Activated CD8-positive, alpha-beta memory T cell treated with anti-CD3 and anti-CD28 coated beads for 36 hours (primary cell): ENCODE measurements at regions not wholly inside any gene's neighbourhood (a gene's known extent, or its start where the extent isn't known, plus 50 kb on each side); places are given as distances from the start of the nearest gene placed in this dataset.

Experiments
- CTCF ChIA-PET: fragments of 350-600 bp; sonication (Branson Sonifier 250); formaldehyde crosslinking; loops from one replicate; lab custom pipeline; 2021; ENCODE audit warnings: antibody characterized with exemption; lab: Charles Lee
- POLR2A ChIA-PET: fragments of 350-600 bp; sonication (Branson Sonifier 250); formaldehyde crosslinking; loops from one replicate; lab custom pipeline; 2021; ENCODE audit warnings: antibody characterized with exemption; lab: Charles Lee

DNA sequence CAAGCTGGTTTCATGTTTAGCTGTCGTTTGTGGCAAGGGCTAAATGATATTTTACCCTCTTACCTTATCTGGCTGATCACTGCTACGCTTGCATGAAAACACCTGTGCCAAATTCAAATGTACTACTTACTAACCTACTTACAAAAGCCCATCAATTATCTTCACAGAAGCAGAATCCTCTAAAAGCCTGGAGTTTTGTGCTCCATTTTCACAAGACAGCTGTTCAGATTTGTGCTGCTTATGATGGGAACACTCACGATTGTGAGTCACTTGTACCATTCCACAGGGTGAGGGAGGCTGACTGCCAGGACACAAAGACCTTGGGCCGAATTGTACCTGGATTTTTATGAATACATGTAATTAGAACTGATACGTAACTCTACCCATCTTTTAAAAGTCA, 245.0 kb upstream of the NPY start:
- CTCF ChIA-PET, result no interaction called here

DNA sequence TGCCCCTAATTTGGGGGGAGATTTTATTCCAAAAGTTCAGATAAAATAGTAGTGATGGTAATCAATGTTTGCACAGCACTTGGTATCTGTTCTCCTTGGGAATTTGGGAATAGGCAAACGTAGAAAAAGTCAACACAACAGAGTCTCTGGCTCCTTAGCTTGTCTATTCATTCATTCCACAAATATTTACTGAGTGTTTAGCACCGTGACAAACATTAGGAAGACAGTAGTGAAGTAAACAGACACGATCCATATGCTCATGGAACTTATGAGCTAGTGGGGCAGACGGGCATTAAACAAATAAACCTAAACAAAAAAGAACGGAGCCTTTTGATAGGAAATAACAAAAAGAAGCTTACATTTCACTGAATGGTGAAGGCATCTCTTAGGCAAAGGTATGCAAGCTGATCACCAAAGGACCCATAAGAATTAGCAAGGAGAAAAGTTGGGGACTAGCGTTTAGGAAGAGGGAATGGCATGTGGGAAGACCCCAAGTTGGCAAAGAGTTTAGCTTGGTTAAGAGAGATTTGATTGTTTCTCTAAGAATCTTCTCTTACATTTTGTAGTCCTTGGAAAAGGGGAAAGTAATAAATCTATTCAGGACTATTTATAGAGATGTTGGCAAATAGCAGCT, 243.9 kb upstream of the NPY start:
- CTCF ChIA-PET, result interaction anchor here (1.3 kb wide), 1 partner anchor 86 kb away, joined by 3 read pairs; no protein-coding TSS in a partner anchor

More for the DNA sequence above, 245.0 kb upstream of the NPY start:
- POLR2A ChIA-PET, result no interaction called here

DNA sequence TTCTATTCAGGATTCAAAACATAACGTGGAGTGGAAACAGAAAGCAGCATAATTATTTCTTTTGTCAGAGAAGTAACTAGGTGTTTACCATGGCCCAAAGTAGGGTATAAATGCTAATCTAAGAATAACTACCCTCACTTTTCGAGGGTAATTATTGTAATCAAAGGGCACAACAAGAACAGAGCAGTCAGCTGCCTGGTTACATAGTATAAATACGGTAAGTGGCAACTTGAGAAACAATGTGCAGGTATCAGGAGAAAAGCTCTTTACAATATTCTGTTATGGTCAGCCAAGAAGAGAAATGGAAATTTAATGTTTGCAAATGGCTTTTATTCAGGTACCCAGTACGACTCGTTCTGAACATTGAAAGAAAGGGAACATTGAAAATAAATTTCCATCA, 242.0 kb upstream of the NPY start:
- CTCF ChIA-PET, result no interaction called here

More for the DNA sequence above, 243.9 kb upstream of the NPY start:
- POLR2A ChIA-PET, result no interaction called here

DNA sequence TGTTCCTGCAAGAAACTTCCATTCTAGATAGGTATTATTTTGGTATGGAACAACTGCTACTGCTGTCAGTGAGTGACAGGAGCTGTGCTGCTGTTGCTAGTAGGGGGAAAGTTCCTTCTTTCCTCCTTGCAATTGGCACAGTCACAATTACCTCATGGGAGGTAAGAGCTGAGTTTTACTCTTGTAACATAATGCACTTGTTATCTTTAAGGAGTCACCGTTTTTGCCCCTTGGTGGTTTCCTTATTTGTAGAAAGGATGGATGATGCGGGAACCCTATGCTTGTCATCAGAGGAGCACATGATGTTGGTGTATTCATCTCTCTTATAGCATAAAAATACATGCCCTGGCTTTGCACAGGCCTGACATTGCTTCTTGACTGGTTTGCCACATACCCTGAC, 234.7 kb upstream of the NPY start:
- ChIA-PET CTCF (no interaction called here), POLR2A (no interaction called here)

More for the DNA sequence above, 242.0 kb upstream of the NPY start:
- POLR2A ChIA-PET, result no interaction called here

DNA sequence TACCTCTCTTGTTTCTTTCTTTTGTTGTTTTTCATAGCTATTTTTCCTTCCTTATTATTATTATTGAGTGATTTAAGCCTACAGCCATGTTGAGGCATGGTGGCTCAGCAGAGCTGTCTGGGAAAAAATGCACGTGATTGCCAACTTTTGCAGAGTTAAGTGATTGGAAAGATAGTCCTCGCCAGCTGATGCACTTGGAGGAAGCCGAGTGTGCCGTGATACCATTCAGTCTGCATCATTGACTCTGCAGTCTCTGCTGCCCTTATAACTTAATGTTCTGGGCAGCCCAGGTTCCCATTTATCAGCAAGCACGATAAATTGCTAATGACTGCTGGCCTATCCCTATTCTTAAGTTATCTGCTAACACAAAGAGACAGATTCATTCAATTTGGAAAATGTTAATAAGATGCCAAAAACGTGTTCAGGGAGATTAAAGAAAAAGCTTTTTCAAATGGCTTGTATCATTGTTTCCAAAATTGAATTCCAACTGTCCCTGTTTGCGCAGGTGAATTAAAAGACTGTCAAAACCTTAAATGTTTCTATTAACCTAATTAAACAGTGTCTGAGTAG, 232.9 kb upstream of the NPY start:
- ChIA-PET POLR2A (no interaction called here), CTCF (interaction anchor here (0.6 kb wide), 1 partner anchor 10 kb away, joined by 3 read pairs; no protein-coding TSS in a partner anchor)

DNA sequence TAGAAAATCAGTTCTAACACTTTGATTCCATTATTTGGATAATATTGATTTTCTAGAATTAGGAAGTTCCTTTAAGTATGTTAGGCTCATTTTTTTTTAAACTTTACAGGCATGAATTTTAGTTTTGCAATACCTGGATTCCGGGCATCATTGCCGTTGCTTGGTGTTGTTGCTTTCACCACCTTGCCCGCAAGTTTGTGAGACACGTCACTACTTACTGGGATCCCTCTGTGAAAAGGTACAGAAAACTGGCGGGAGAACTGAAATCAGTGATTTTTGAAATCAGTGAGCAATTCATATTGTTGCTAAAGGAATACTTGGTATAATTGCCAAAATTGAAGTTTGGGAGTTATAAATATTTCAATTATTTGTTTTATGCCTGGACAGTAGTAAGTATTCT, 232.3 kb upstream of the NPY start:
- CTCF ChIA-PET, result no interaction called here
- POLR2A ChIA-PET, result no interaction called here

DNA sequence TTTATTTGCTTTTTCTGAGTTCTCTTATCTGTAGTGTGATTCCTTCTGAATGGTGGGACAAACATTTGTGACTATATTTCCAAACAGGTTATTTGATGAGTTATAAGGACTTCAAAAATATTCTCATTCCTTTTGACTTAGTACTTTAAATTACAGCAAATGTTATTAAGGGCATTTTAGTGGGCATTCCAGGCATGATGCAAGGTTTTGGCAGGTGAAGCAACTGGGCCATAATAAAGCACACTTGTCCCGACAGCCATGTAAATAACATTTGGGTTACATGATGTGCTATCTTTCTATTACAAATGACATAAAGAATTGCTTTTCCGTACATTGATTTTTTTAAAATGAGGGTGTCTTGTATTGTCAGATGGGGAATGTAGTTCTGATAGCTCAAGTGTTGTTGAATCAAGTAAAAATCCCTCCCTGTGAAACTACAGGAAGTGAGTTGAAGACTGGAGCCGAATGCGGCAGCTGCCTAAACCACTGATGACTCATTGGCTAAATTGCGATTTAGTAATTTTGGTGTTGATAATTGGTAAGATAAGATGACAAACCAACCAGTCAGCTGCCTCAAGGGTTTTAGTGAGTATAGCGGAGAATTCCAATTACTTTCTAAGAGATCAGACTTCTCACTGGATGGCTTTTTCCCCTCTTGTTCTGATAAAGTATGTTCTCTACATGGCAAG, 231.3 kb upstream of the NPY start:
- ChIA-PET CTCF (no interaction called here), POLR2A (no interaction called here)

DNA sequence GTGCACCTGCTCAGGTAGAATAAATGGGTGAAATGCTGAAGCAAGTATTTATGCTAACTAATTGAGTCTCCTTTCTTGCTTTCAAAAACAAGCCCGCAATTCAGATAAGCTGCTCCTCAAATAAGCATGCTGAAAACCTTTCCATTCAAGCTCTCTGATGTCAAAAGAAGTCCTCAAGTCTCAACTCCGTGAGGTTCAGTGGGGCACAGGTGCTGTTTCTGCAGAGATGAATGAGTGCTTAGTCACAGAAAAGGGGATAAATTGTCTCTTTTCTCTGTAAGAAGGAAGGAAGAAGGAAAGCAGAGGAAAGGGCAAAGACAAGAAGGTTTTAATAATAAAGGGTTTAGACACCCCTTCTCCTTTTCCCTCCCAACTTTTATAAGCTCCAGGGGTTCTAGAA, 229.8 kb upstream of the NPY start:
- POLR2A ChIA-PET, result no interaction called here

DNA sequence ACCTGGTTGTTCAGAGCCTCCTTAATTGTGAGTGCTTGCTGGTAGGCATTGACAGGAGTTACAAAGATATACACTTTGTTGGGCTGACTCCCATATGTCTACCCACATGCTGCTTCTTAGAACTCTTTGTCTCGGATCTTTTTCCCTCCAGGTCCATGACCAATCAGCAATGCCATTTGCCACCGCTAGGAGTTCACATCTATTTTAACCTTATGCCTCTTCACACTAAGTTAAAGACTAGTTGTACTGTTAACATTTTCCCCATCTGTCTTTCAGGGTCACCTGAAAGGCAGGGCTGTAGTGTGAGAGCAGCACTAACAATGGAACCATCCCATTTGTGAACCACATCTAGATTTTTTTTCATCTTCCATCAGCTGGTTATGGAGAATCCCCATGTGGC, 226.7 kb upstream of the NPY start:
- ChIA-PET CTCF (no interaction called here), POLR2A (no interaction called here)

More for the DNA sequence above, 229.8 kb upstream of the NPY start:
- CTCF ChIA-PET, result no interaction called here

DNA sequence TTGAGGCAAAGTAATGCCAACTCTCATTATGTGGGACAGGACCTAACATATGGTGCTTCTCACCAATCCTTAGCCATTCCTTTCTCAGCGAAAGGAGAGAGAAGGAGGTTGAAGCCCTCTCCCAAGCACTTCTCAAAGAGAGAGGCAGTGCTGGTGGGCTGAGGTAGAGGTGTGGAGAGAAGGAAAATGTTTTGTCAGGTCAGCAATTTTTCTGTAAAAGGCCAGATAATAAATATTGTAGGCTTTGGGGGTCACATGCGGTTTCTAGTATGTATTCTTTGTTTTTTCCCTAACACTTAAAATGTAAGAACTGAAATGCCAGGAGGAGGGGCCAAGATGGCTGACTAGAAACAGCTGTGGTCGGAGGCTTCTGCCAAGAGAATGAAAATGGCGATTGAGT, 225.0 kb upstream of the NPY start:
- ChIA-PET POLR2A (no interaction called here), CTCF (no interaction called here)

DNA sequence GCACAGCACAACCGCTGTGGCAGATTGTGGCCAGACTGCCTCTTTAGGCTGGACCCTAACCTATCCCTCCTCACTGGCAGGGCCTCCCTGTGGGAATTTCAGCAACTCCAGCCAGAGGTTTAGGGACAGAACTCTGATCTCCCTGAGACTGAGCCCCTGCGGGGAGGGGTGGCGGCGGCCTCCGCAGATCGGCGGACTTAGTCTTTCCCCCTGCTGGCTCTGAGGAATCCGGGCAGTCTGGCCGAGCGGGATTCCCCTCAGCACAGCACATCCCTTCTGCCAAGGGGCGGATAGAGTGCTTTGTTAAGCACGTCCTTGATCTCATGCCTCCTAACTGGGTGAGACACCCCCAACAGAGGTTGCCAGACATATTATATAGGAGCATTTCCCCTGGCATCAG, 224.2 kb upstream of the NPY start:
- CTCF ChIA-PET, result no interaction called here
- POLR2A ChIA-PET, result no interaction called here

DNA sequence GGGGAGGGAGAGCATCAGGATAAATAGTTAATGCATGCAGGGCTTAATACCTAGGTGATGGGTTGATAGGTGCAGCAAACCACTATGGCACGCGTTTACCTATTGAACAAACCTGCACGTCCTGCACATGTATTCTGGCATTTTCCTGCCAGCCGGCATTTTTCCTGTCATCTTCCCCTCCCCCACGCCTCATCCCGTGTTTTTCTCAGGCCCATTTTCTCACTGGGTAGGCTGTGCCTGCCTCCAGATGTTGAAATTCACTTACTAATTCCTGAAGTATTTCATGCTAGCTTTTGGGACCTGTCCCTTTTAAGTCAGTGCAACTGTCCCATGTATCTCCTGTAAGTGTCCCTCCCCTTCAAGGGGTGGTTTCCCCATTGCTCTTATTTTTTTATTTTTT, 220.3 kb upstream of the NPY start:
- ChIA-PET POLR2A (no interaction called here), CTCF (no interaction called here)

DNA sequence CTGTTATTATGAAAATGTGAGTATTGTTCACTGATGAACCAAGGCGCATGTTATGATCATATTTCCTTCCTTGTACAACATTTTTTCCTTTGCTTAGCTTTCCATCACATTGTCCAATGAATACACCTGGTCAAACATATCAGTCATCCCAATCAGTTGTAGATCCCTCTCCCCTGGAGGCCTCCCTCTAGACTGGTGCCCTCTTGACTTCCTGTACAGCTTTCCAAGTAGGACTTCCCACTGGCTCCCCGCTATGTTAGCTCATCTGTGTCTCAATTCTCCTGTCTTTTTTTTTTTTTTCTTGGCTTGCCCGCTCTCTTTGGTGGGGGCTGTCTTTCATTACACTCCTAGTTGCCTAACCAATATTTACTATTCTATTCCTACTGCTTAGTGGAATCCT, 214.2 kb upstream of the NPY start:
- CTCF ChIA-PET, result no interaction called here

DNA sequence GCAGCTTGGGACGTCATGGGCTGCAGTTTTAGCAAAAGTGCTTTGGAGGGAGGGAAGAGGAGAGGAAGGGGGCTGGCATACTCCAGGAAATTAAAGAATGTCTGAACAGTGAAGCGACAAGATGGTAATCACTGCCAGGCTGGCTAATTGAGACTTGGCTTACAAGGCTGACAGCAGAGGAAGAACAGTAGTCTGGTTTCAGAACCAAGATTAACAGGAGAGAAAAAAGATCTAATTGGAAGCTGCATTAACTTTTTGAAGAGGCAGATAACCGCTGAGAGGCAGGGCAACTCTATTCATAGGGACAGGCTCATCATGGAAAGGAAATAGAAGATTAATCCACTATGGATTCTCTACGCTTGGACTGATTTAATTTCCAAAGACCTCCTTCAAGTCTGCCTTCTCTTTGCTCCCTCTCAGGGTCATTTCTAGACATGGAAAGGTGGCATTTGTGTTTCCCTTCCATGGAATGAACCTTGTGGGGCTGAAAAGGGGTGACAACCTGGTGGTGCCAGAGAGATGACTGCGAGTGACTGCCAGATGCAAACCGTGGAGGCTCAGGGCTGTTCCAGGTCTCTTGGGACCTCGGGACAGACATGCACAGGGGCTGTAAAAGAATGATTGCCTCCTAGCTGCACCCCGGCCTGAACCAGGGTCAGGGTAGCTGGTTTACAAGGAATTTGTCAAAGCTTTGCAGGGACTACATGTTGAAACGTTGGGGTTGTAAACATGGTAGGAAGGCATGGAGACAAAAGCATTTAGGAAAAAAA, 210.2 kb upstream of the NPY start:
- CTCF ChIA-PET, result no interaction called here

More for the DNA sequence above, 214.2 kb upstream of the NPY start:
- POLR2A ChIA-PET, result no interaction called here

DNA sequence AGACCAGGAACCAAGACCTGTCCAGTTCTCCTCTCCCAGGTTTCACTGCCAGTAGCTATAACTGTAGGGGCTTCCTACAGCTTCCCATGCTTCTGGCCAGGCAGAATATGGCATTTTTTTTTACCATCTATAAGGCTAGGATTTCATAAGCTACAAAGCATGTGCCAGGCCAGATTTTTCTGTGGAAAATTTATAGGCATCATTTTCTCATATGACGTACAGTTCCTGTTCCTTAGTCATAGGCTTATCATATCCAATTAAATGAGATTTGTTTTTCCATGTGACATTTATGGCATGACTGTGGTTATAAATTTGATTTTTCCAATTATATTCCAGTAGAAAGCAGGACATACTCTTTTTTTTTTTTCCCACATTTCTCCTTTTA, 208.6 kb upstream of the NPY start:
- POLR2A ChIA-PET, result no interaction called here
- CTCF ChIA-PET, result no interaction called here

More for the DNA sequence above, 210.2 kb upstream of the NPY start:
- POLR2A ChIA-PET, result no interaction called here

DNA sequence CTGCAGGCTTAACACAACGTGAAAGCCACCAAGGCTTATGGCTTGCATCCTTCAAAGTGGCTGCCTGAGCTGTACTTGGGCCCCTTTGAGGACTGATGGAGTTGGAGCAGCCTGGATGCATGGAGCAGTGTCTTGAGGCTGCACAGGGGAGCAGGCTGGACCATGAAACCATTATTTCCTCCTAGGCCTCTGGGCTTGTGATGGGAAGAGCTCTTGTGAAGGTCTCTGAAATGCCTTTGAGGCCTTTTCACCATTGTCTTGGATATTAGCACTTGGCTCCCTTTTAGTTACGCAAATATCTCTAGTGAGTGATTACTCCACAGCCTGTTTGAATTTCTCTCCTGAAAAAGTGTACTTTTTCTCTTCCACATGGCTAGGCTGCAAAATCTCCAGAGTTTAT, 201.2 kb upstream of the NPY start:
- ChIA-PET POLR2A (no interaction called here), CTCF (no interaction called here)

DNA sequence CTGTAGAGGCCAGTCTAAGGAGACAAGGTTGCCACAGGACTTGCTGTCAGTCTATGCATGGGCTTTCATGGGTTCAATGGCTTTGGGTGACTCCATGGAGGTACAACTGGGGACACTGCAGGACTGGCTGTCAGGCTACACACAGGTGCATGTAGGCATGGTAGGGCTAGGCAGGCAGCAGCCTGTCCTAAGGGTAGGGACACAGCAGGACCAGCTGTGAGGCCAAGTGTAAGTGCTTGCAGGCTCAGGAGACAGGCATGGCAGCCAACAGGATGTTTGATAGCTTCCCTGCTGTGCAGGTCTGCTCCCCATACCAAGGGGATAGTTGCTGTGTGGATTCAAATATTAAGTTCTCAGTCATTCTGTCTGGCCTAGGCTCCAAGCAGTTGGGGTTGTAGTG, 181.0 kb upstream of the NPY start:
- CTCF ChIA-PET, result no interaction called here
- POLR2A ChIA-PET, result no interaction called here

DNA sequence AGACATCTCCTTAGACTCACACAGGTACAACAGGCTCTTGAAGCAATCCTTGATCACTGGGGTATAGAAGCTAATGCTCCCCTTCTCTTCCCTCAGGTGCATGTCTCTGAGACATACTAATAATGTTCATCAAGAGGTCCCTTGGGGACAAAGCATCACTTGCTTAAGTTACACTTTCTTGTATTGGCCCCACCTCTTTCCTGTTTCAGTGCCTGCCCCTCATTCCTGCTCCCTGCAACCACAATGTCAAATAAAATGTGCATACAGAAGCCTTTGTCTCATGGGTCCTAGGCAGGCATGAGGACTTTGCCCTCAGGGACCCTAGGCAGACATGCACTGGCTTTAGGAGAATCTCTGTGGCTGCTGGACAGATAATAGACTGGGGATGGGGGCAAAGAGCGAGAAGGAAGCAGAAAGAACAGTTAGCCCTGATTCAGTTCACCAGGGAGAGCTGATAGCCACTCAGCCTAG, 175.0 kb upstream of the NPY start:
- CTCF ChIA-PET, result no interaction called here
- POLR2A ChIA-PET, result no interaction called here

DNA sequence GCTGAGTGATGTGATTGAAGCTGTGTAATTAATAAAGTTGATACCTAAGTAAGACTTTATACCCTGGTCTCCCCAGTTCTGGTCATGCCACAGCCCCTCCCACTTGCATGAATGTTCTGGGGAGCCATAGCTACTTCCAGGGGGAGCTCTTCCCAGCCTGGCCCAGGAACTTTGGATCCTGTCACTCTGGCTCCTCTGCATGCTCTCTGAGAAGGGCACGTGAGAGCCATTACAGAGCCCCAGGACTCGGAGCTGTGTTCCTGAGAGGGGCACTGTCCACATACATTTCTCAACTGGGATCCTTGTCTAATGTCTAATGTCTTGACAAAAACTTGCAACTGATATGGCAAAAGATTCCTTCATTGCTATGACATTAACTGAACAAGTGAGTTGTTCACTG, 173.9 kb upstream of the NPY start:
- ChIA-PET POLR2A (no interaction called here), CTCF (no interaction called here)

DNA sequence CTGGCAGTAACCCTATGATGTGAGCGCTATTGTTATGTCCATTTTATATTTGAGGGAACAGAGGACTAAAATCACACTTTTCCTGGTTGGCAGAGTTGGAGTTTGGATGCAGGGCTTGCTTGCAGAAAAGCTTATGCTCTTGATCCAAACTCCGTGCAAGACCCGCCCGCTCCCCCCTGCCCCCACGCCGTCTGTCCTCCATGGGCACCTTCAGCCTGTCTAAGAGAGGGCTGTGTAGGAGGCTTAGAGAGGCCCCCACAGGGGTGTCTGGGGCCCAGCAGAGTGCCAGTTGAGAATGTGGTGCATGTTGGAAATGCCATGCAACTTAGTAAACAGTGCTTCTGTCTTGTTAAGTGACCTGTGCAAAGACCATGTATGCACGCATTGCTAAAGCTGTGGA, 170.5 kb upstream of the NPY start:
- POLR2A ChIA-PET, result no interaction called here
- CTCF ChIA-PET, result no interaction called here
